OCI-M2 (cell line): ENCODE measurements at regions not wholly inside any gene's neighbourhood (a gene's known extent, or its start where the extent isn't known, plus 50 kb on each side); places are given as distances from the start of the nearest gene placed in this dataset.
"Not testable (repeated sequence)": the region's sequence is repeated elsewhere in the genome, so short reads cannot be mapped to it uniquely, and the experiment has no call there.

Source experiments
- DNase-seq: peaks from one replicate; lab custom pipeline; 2025; ENCODE audit not compliant: unreplicated experiment; lab: John Stamatoyannopoulos, UW

DNA sequence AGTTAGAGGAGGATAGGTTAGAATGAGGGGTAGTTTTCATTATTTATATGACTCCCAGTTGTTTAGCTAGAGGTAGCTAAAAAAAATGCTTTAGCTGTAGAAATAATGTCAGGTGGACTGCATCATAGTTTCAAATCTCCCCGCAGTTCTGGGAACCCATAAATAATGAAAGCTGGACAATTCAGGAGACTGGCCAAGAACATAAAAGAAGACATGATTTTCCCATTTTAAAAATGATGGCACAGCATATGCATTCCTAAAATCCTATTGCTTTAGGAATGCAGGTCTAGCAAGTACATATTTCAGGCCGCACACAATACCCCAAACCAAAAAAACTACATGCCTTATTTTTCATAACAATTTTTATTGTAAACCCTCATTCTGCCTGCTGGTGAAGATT is 143.3 kb downstream of the CTH start:
- DNase-seq, result no peak

- no peak for DNase-seq
Observed at GRCh38 chr1:70556541-70556940, 145.5 kb downstream of the CTH start.

GRCh38 chr1:70567167-70567566 is 156.1 kb downstream of the CTH start:
- DNase-seq, result no peak

DNA sequence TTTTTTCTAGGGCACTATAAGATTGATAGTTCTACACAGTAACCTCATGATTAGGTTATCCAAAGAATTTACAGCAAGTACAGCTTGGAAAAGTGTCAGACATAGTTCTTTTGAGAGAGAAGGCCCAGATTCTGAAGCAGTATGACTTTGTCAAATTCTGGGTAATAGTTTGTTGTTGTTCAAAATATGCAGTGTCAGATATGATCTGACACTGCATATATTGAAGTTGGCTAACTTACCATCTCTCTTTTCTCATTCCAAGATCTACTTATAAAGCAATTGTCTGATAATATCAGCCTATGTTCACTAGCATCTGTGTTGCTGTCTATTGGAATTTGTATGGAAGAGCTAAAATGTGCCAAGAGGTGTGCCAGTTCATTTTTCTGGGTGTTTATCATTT is 160.1 kb downstream of the CTH start:
- no peak for DNase-seq

GRCh38 chr1:70573317-70573843 is 162.3 kb downstream of the CTH start:
- no peak for DNase-seq

- no peak for DNase-seq
Observed at GRCh38 chr1:70581661-70582060, 170.6 kb downstream of the CTH start.

- DNase-seq, result no peak
Observed at GRCh38 chr1:70583522-70583921, 172.5 kb downstream of the CTH start.

GRCh38 chr1:70586046-70586445 is 175.0 kb downstream of the CTH start:
- no peak for DNase-seq

GRCh38 chr1:70587872-70588366 is 176.9 kb downstream of the CTH start:
- no peak for DNase-seq

DNA sequence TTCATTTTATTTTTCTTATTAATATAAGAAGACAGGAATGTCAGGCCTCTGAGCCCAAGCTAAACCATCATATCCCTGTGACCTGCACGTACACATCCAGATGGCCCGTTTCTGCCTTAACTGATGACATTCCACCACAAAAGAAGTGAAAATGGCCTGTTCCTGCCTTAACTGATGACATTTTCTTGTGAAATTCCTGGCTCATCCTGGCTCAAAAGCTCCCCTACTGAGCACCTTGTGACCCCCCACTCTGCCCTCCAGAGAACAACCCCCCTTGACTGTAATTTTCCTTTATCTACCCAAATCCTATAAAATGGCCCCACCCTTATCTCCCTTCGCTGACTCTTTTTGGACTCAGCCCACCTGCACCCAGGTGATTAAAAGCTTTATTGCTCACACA is 182.5 kb downstream of the CTH start:
- DNase-seq, result not testable (repeated sequence)

- no peak for DNase-seq
Observed at GRCh38 chr1:70608815-70609214, 197.7 kb downstream of the CTH start.

- not testable (repeated sequence) for DNase-seq
Observed at GRCh38 chr1:70610164-70610563, 199.1 kb downstream of the CTH start.

DNA sequence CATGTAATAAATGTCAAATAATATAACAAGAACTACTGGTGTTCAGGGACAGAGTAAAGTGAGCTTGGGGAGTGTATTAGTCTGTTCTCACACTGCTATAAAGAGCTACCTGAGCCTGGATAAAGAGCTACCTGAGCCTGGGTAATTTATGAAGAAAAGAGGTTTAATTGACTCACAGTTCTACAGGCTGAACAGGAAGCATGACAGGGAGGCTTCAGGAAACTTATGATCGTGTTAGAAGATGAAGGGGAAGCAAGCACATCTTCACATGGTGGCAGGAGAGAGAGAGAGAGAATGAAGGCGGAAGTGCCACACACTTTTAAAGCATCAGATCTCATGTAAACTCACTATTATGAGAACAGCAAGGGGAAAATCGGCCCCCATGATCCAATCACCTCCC is 205.9 kb downstream of the CTH start:
- DNase-seq, result no peak

DNA sequence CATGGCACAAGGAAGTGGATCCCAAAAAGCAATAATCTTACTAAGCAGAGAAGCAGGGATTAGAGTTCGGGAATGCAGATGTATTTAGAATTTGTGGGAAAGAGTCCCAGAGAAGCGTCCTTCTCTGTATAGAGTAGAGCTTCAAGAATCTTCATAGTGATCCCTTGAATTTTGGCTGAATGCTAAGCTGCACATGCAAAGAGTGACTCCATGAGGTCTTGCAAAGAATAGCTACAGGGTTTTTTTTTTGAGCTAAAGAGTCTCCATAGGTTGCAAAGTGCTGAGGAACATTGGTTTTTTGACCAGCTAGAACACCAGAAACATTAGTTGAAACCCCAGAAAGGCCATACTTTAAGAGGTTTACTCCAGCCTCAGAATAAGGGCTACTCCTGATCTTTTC is 206.7 kb downstream of the CTH start:
- DNase-seq, result no peak

DNA sequence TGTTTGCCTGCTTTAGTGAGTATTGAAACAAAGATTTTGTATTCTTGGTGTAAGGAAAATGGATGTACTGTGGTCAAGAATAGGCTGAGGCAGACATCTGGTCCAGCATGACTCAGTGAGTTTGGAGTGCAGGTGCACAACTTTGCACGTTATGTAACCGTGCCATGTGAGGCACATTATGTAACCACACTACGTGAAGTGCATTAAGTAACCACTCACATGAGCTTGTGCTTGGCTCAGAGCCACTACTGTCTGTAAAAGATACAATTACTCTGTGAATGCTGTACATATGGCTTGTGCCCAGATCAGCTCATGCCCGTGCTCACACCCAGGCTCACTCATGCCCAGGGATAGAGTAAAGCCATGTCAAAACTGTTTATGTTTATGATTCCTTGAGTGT is 216.8 kb downstream of the CTH start:
- DNase-seq, result no peak

DNA sequence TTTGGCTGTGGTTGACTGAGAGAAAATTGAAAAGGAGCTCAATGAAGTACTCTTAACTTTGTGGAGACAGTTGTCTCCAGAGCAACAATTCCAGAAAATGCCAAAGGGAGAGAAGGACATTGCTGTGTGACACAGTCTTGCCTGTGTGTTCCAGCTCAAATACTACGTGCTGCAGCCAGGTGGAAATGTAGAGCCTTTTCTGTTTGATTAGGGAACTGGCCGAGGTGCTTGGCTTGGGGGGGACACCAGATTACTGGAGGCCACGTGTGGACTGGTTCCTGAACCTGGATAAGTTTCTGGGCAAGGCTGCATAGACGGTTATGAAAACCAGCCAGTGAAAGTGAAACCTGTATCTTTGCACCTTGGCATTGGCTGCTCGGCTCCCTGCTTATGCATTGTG is 217.9 kb downstream of the CTH start:
- DNase-seq, result no peak

DNA sequence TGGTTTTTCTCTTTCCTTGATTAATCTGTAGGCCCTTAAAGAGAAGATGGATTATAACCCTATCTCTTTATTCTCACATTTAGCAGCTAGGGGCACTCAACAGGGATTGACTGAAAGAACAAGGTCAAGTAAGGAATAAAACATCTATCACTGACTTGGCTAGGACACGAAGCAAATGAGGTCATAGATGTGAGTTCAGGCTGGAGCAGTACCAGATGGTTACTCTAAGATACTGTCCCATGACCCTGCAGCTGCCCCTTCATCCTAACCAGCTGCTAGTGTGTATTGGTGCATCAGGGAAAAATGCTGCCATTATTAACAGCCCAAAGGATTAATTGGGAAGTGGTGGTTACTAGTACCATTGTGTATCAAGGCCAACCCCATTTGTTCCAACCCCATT is 221.9 kb downstream of the CTH start:
- no peak for DNase-seq

DNA sequence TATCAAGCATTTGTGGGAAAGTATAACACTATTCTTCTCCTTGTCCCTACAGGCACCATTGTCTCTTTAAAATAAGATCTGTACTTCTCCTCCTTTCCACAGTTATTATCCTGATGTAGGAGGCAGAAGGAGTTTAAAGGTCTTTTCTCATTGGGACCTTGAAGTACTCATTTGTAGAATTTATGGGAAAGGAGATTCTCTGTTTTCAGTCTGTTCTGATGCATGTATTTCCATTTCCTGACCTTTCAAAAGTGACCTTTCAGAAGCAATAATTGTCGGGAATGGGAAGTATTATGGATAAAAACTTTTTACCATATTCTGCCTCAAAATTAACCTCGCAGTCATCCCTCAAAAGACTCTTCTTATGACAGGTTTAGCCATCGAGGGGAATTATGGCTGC is 224.8 kb downstream of the CTH start:
- DNase-seq, result no peak

- no peak for DNase-seq
Observed at GRCh38 chr1:70641868-70642267, 230.8 kb downstream of the CTH start.

- DNase-seq, result no peak
Observed at GRCh38 chr1:70656361-70656760, 245.3 kb downstream of the CTH start.

DNA sequence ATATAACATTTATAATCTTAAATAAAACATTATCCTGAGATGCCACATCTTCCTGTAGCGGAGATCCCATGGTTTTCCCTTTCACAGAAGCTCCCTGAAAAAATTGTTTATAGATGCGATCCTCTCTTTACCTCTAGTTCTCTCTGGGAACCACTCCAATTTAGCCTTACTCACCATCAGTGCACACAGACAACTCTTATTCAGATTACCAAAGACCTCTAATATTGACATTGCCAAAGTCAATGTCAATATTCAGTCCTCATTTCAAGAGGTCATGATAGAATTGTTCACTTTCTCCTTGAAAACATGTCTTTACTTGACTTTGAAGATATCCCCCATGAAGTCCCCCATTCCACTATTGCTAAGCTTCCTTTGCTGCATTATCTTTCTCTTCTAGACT is 248.8 kb downstream of the CTH start:
- DNase-seq, result no peak

- DNase-seq, result no peak
Observed at GRCh38 chr1:70666381-70667140, 255.5 kb downstream of the CTH start.
